OCI-LY1 (cell line): ENCODE measurements at regions not wholly inside any gene's neighbourhood (a gene's known extent, or its start where the extent isn't known, plus 50 kb on each side); places are given as distances from the start of the nearest gene placed in this dataset.

Source experiments
- H2AFZ ChIP-seq: fragments of 200-600 bp; sonication (generic), shearing (Covaris generic); 2 replicates; pipeline ENCODE4 v1.6.0; 2014; ENCODE audit warnings: antibody characterized with exemption, mild to moderate bottlenecking, low read length
- H3F3A ChIP-seq: fragments of 200-600 bp; sonication (generic), shearing (Covaris generic); 2 replicates; pipeline ENCODE4 v1.6.0; 2014; ENCODE audit warnings: mild to moderate bottlenecking, antibody characterized with exemption, low read length, moderate library complexity; ENCODE audit not compliant: insufficient read depth
- H3K27ac ChIP-seq: fragments of 200-600 bp; sonication (generic); 2 replicates; pipeline ENCODE4 v1.5.1; 2014; ENCODE audit warnings: low read length, mixed run types, mild to moderate bottlenecking, low read depth; ENCODE audit not compliant: poor library complexity, severe bottlenecking
- H3K27me3 ChIP-seq: fragments of 200-600 bp; sonication (generic); 2 replicates; pipeline ENCODE4 v1.6.0; 2014; ENCODE audit warnings: antibody characterized with exemption, mild to moderate bottlenecking, low read length, moderate library complexity; ENCODE audit not compliant: insufficient read depth
- H3K36me3 ChIP-seq: fragments of 200-600 bp; sonication (generic); 2 replicates; pipeline ENCODE4 v1.6.1; 2014; ENCODE audit warnings: mild to moderate bottlenecking, antibody characterized with exemption, low read length, moderate library complexity, mixed read lengths; ENCODE audit not compliant: insufficient read depth
- H3K4me1 ChIP-seq: fragments of 200-600 bp; sonication (generic); 2 replicates; pipeline ENCODE4 v1.5.1; 2014; ENCODE audit warnings: mild to moderate bottlenecking, low read length, moderate library complexity; ENCODE audit not compliant: insufficient read depth, severe bottlenecking
- H3K4me2 ChIP-seq: fragments of 200-600 bp; sonication (generic), shearing (Covaris generic); 2 replicates; pipeline ENCODE4 v1.6.1; 2014; ENCODE audit warnings: low read length
- H3K4me3 ChIP-seq: fragments of 200-600 bp; sonication (generic); 2 replicates; pipeline ENCODE4 v1.5.1; 2014; ENCODE audit warnings: low read length, low read depth, mild to moderate bottlenecking, mixed read lengths; ENCODE audit not compliant: poor library complexity, severe bottlenecking
- H3K79me2 ChIP-seq: fragments of 200-600 bp; shearing (Covaris generic); 2 replicates; pipeline ENCODE4 v1.6.1; 2016; ENCODE audit warnings: mixed run types, low read length, mixed read lengths; ENCODE audit not compliant: insufficient read depth
- H3K9ac ChIP-seq: fragments of 200-600 bp; sonication (generic), shearing (Covaris generic); 2 replicates; pipeline ENCODE4 v1.6.1; 2014; ENCODE audit warnings: mild to moderate bottlenecking, low read length, mixed read lengths
- H3K9me2 ChIP-seq: fragments of 200-600 bp; sonication (generic), shearing (Covaris generic); 2 replicates; pipeline ENCODE4 v1.6.1; 2014; ENCODE audit warnings: low read depth, mild to moderate bottlenecking, low read length, mixed read lengths
- H3K9me3 ChIP-seq: fragments of 200-600 bp; shearing (Covaris generic); 2 replicates; pipeline ENCODE4 v1.6.1; 2014; ENCODE audit warnings: low read length, mixed read lengths
- H4K20me1 ChIP-seq: fragments of 200-600 bp; sonication (generic), shearing (Covaris generic); 2 replicates; pipeline ENCODE4 v1.6.0; 2016; ENCODE audit warnings: mild to moderate bottlenecking, low read length; ENCODE audit not compliant: insufficient read depth
- CTCF ChIP-seq: fragments of 200-600 bp; sonication (generic), shearing (Covaris generic); IDR thresholded peaks from 2 replicates; pipeline ENCODE4 v1.5.1; 2017; ENCODE audit warnings: mild to moderate bottlenecking, antibody characterized with exemption, low read length, moderate library complexity, mixed read lengths
- EZH2 ChIP-seq: fragments of 200-600 bp; sonication (generic), shearing (Covaris generic); IDR thresholded peaks from 2 replicates; pipeline ENCODE4 v1.8.0; 2017; ENCODE audit warnings: borderline replicate concordance, mixed run types, mild to moderate bottlenecking, antibody characterized with exemption, low read length, moderate library complexity, mixed read lengths

DNA sequence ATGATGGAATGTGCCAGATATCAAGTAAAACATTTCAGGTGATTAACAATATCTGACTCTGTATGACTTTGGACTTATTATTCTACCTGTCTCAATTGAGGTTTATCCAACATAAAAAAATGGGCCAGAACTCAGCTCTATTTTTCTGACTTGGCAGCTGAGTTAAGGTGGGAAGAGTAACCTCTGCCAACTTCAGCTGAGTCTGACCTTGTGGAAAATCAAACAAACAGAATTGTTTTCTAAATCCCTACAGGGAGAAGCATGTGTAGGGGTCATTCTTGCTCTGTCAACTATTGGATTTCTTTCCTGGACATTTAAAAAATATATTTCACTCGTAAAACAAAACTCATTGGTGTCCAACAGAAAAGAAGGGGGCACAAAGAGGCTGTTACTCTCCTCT, 139.4 kb upstream of the TLR4 start:
- Histone ChIP-seq H3K79me2 (no peaks in the 10 kb centered on the region), H4K20me1 (no peaks in the 10 kb centered on the region), H2AFZ (no peak overlapping the region), H3K9ac (no peak overlapping the region), H3K4me3 (no peak overlapping the region), H3F3A (no peaks in the 10 kb centered on the region), H3K27ac (no peak overlapping the region), H3K4me1 (no peaks in the 10 kb centered on the region), H3K4me2 (no peak overlapping the region), H3K9me3 (no peaks in the 10 kb centered on the region), H3K27me3 (no peaks in the 10 kb centered on the region), H3K36me3 (no peaks in the 10 kb centered on the region), H3K9me2 (no peaks in the 10 kb centered on the region)
- TF ChIP-seq CTCF (no peak), EZH2 (no peak)

GRCh38 chr9:117561761-117562160, 142.4 kb upstream of the TLR4 start:
- no peaks in the 10 kb centered on the region for H3F3A ChIP-seq
- no peak overlapping the region for H3K4me3 ChIP-seq
- no peak overlapping the region for H2AFZ ChIP-seq
- no peaks in the 10 kb centered on the region for H4K20me1 ChIP-seq
- no peaks in the 10 kb centered on the region for H3K36me3 ChIP-seq
- TF ChIP-seq EZH2 (no peak), CTCF (no peak)
- H3K4me2 ChIP-seq: no peak overlapping the region
- no peaks in the 10 kb centered on the region for H3K79me2 ChIP-seq
- no peaks in the 10 kb centered on the region for H3K27me3 ChIP-seq
- no peak overlapping the region for H3K27ac ChIP-seq
- no peaks in the 10 kb centered on the region for H3K4me1 ChIP-seq
- no peaks in the 10 kb centered on the region for H3K9me2 ChIP-seq
- H3K9me3 ChIP-seq: no peaks in the 10 kb centered on the region
- no peak overlapping the region for H3K9ac ChIP-seq

- no peak overlapping the region for H3K27ac ChIP-seq
- H3K4me2 ChIP-seq: no peak overlapping the region
- H3K36me3 ChIP-seq: no peaks in the 10 kb centered on the region
- peak; percentile 73 for TF ChIP-seq CTCF
- TF ChIP-seq EZH2: no peak
- H3K9me3 ChIP-seq: no peaks in the 10 kb centered on the region
- H3K9me2 ChIP-seq: no peaks in the 10 kb centered on the region
- H3K9ac ChIP-seq: no peak overlapping the region
- no peaks in the 10 kb centered on the region for H3K4me1 ChIP-seq
- H3F3A ChIP-seq: no peaks in the 10 kb centered on the region
- H3K27me3 ChIP-seq: no peaks in the 10 kb centered on the region
- H2AFZ ChIP-seq: no peak overlapping the region
- no peak overlapping the region for H3K4me3 ChIP-seq
- no peaks in the 10 kb centered on the region for H4K20me1 ChIP-seq
- no peaks in the 10 kb centered on the region for H3K79me2 ChIP-seq
Observed at GRCh38 chr9:117555964-117556629, 141.2 kb upstream of the ASTN2 start.
